BJ (cell line): ENCODE measurements at regions not wholly inside any gene's neighbourhood (a gene's known extent, or its start where the extent isn't known, plus 50 kb on each side); places are given as distances from the start of the nearest gene placed in this dataset.

ENCODE experiments used
- CTCF ChIA-PET: fragments of 350-600 bp; formaldehyde crosslinking; extraction: SDS; loops from one replicate; lab custom pipeline; 2021; ENCODE audit warnings: antibody characterized with exemption, inconsistent platforms; lab: Yijun Ruan, JAX
- POLR2A ChIA-PET: fragments of 300-600 bp; sonication (Branson Sonifier 250); formaldehyde crosslinking; extraction: SDS; loops from one replicate; lab custom pipeline; 2021; ENCODE audit warnings: antibody characterized with exemption; lab: Charles Lee
- DNase-seq: peaks from one replicate; pipeline ENCODE4 v3.0.0-alpha.2; 2011; ENCODE audit warnings: low read depth
- H3K27me3 ChIP-seq: 2 replicates; pipeline ENCODE4 v1.6.0; 2011; ENCODE audit warnings: low read length; ENCODE audit not compliant: control insufficient read depth, insufficient read depth
- H3K36me3 ChIP-seq: 2 replicates; pipeline ENCODE4 v1.5.1; 2011; ENCODE audit warnings: low read length; ENCODE audit not compliant: control insufficient read depth, insufficient read depth
- H3K4me3 ChIP-seq: 2 replicates; pipeline ENCODE4 v1.5.1; 2011; ENCODE audit warnings: low read depth, mild to moderate bottlenecking, control low read depth, low read length
- TF ChIP-seq, protein P1 (sequence below): IDR thresholded peaks from 2 replicates; pipeline ENCODE4 v1.5.1; 2011; ENCODE audit warnings: low read depth, mild to moderate bottlenecking, control low read depth, inconsistent platforms, low read length, moderate library complexity; ENCODE audit not compliant: insufficient read depth

DNA sequence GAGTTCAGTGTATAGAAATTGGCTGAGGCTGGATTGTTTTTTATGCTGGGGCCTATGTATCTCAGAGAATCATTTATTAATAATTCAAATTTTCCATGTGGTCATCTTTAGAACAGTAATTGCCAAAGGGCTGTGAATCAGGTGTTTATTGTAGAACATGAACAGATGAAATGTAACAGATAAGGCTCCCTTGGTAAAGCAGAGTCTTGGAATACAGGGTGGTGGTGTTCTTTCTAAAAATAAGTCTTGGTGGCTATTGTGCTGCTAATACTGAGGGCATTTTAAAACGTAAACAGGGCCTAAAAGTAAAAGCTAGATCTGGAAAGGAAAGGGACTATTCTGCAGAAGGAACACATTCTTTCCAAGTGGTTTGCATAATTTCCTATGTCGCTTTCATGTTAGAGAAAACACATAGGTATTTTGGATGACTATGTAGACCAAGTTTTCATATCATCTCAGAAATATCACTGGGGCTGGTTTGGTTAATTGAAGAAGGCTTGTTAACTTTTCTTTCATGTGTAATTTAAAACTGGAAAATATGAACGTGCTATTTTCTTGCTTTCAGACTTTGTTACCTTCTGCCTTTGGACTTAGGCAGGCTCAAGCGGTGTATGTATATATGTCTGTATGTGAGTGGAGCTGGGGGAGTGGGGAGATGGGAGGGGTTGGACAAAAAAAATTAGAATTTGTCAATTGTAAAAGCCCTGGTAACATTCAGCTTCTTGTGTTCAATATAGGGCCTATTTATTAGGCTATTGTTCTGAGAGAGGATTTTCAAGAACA is 119.9 kb upstream of the ANKRD55 start:
- ChIA-PET CTCF (no interaction called here), POLR2A (no interaction called here)
- no peak for DNase-seq
- Histone ChIP-seq H3K4me3 (no peak overlapping the region), H3K27me3 (no peaks in the 10 kb centered on the region), H3K36me3 (no peaks in the 10 kb centered on the region)
- TF ChIP-seq, protein P1, sequence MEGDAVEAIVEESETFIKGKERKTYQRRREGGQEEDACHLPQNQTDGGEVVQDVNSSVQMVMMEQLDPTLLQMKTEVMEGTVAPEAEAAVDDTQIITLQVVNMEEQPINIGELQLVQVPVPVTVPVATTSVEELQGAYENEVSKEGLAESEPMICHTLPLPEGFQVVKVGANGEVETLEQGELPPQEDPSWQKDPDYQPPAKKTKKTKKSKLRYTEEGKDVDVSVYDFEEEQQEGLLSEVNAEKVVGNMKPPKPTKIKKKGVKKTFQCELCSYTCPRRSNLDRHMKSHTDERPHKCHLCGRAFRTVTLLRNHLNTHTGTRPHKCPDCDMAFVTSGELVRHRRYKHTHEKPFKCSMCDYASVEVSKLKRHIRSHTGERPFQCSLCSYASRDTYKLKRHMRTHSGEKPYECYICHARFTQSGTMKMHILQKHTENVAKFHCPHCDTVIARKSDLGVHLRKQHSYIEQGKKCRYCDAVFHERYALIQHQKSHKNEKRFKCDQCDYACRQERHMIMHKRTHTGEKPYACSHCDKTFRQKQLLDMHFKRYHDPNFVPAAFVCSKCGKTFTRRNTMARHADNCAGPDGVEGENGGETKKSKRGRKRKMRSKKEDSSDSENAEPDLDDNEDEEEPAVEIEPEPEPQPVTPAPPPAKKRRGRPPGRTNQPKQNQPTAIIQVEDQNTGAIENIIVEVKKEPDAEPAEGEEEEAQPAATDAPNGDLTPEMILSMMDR, result no peak

- ChIA-PET POLR2A (no interaction called here), CTCF (interaction anchor here (1.2 to 1.6 kb wide), 3 partner anchors 80 to 488 kb away, joined by 3 to 5 read pairs (median 3); no protein-coding TSS in a partner anchor)
- TF ChIP-seq, protein P1, result no peak
- peak; percentile 74 for DNase-seq
- Histone ChIP-seq H3K4me3 (no peak overlapping the region), H3K27me3 (no peaks in the 10 kb centered on the region), H3K36me3 (no peaks in the 10 kb centered on the region)
These were observed 117.6 kb upstream of the ANKRD55 start for GRCh38 chr5:56350597-56351170.

DNA sequence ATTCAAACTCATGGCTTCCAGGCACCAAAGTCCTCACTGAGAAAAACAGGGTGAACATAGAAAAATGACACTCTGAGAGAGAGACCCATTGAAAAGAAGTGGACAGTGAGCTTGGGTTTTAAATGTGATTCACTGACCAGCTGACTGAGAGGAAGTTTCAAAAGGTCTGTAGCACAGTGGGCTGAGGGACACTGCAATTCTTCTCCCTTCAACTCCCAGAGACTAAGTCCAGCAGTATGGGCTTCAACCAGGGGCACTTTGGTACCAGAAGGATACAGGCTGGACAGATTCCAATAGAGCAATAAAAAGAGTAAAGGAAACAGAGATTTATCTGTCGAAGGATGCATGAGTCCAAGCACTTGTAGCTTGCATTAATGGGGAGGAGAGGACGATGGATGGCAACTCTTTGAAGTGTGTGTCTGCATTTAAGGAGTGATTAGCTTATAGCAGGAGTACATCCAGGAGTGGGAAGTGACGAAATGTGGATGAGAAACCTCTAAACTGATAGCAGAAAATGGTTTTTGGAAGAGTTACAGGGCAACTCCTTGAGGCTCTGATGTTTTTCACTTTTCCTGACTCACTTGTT is 117.0 kb upstream of the ANKRD55 start:
- ChIA-PET POLR2A (no interaction called here), CTCF (interaction anchor here (1.2 to 1.6 kb wide), 3 partner anchors 79 to 489 kb away, joined by 3 to 5 read pairs (median 3); no protein-coding TSS in a partner anchor)
- no peak for DNase-seq
- no peaks in the 10 kb centered on the region for H3K36me3 ChIP-seq
- H3K27me3 ChIP-seq, result no peaks in the 10 kb centered on the region
- no peak overlapping the region for H3K4me3 ChIP-seq
- TF ChIP-seq, protein P1, result no peak

GRCh38 chr5:56349461-56349860 is 116.3 kb upstream of the ANKRD55 start:
- TF ChIP-seq, protein P1, result no peak
- H3K4me3 ChIP-seq, result no peak overlapping the region
- no peaks in the 10 kb centered on the region for H3K27me3 ChIP-seq
- H3K36me3 ChIP-seq, result no peaks in the 10 kb centered on the region
- no peak for DNase-seq
- ChIA-PET CTCF (no interaction called here), POLR2A (no interaction called here)
